ENCODE measurements at regions not wholly inside any gene's neighbourhood (a gene's known extent, or its start where the extent isn't known, plus 50 kb on each side); places are given as distances from the start of the nearest gene placed in this dataset.

DNA sequence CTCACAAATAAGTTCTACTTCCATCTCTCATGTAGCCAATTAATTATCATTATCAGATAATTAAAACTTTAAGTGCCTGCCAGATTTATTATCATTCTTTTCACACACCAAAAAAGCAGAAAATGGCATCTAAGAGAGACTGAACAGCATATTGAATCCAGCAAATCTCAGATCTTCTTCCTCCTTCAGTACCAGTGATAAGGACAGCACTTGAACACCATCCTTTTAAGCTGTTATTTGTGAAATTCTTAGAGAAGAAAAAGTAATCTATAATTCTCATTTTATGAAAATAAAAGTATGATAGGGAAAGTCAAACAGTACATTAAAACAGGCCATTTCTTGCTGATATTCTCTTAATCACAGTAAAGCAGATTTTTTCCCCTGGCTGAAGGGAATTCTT is 104.5 kb downstream of the ELAPOR2 start:
- dilution Hi-C loops (cut with MboI; ENCODE audit: extremely low pct_ligation_motif_present, low sequenced_read_pairs), result no loop called here
- no TSS peak for BruUV-seq (replicated peaks)

DNA sequence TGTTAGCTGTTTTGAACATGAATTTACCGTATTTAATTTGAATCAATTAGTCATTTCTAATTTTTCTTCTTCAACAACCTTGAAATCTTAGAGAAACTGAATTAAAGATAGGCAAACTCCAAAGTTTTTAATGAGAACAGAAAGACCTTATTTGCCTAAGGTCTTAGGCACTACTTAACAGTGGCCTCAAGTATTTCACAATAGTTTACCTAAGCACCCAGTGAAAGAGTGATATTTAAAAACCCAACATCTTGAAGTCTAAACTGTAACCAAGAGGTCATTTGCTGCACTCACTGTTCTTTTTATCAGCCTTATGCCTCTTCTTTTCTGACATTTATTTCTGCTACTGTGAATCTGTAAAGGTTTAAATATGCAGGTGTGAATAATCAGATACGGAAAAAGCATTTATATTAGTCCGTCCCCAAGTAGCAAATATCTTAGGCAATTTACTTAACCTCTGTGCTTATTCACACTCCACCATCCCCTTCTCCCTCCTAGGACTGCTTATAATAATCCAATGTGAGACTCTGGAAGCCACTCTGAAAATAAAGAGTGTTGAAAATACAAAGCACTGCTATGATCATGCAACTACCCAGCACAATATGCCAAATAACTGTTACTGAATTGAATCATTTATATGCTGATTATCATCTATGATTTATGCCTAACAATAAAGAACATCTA is 105.7 kb downstream of the ELAPOR2 start:
- no peak overlapping the region for H3K9ac ChIP-seq (replicated peaks; ENCODE audit: extremely low read depth, insufficient read depth, low read length)
- no peaks in the 10 kb centered on the region for H3K9me3 ChIP-seq (replicated peaks; ENCODE audit: control insufficient read depth, insufficient read depth, low read length)
- no peak overlapping the region for H3K27ac ChIP-seq (ENCODE audit: insufficient read depth, low read depth, low read length)
- intact Hi-C loops (cut with micrococcal nuclease) (no loop called here), dilution Hi-C loops (cut with MboI; ENCODE audit: extremely low pct_ligation_motif_present, low sequenced_read_pairs) (no loop called here)
- no peak for DNase-seq (ENCODE audit: low read depth, low spot score)
- H3K9me1 ChIP-seq (replicated peaks; ENCODE audit: control insufficient read depth, extremely low read depth, insufficient read depth, low read length), result no peaks in the 10 kb centered on the region
- no peak for FAIRE-seq
- no peak overlapping the region for H3K4me2 ChIP-seq (ENCODE audit: insufficient read depth, low read length)
- CTCF ChIA-PET, result no interaction called here
- POLR2A ChIA-PET, result no interaction called here
- H3K4me1 ChIP-seq (ENCODE audit: control insufficient read depth, extremely low read depth, insufficient read depth, low read length), result peaks cover 5% of the 10 kb centered on the region
- H3K79me2 ChIP-seq (ENCODE audit: control insufficient read depth, insufficient read depth, low read length), result no peaks in the 10 kb centered on the region
- no peaks in the 10 kb centered on the region for H3K36me3 ChIP-seq (ENCODE audit: control insufficient read depth in 2 of 2, extremely low read depth in 1 of 2, insufficient read depth in 2 of 2, low read length in 2 of 2)
- BruUV-seq (replicated peaks), result no TSS peak
- no peaks in the 10 kb centered on the region for H3K27me3 ChIP-seq (ENCODE audit: control insufficient read depth in 2 of 2, insufficient read depth in 2 of 2, low read length in 2 of 2)
- TF ChIP-seq JUN (IDR thresholded peaks at IDR 0.05; ENCODE audit: borderline replicate concordance, insufficient read depth, insufficient read length, low read depth), result no peak
- TF ChIP-seq EZH2 (IDR thresholded peaks at IDR 0.05; ENCODE audit: borderline replicate concordance, low read depth, low read length, severe bottlenecking), result no peak
- TF ChIP-seq, protein P1, sequence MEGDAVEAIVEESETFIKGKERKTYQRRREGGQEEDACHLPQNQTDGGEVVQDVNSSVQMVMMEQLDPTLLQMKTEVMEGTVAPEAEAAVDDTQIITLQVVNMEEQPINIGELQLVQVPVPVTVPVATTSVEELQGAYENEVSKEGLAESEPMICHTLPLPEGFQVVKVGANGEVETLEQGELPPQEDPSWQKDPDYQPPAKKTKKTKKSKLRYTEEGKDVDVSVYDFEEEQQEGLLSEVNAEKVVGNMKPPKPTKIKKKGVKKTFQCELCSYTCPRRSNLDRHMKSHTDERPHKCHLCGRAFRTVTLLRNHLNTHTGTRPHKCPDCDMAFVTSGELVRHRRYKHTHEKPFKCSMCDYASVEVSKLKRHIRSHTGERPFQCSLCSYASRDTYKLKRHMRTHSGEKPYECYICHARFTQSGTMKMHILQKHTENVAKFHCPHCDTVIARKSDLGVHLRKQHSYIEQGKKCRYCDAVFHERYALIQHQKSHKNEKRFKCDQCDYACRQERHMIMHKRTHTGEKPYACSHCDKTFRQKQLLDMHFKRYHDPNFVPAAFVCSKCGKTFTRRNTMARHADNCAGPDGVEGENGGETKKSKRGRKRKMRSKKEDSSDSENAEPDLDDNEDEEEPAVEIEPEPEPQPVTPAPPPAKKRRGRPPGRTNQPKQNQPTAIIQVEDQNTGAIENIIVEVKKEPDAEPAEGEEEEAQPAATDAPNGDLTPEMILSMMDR (IDR thresholded peaks at IDR 0.05; ENCODE audit: extremely low read depth in 1 of 2, insufficient read depth in 1 of 2, low read depth in 1 of 2, low read length in 2 of 2), result no peak
- TF ChIP-seq POLR2A (IDR thresholded peaks at IDR 0.05; ENCODE audit: low read depth, low read length), result no peak
- no peak overlapping the region for H2AFZ ChIP-seq (ENCODE audit: low read depth, low read length)
- H4K20me1 ChIP-seq (replicated peaks; ENCODE audit: control insufficient read depth, extremely low read depth, insufficient read depth, low read length), result no peaks in the 10 kb centered on the region
- no peak overlapping the region for H3K4me3 ChIP-seq (replicated peaks in 1 of 3; ENCODE audit: insufficient read depth in 1 of 3, low read depth in 1 of 3, low read length in 3 of 3)

More for the DNA sequence above, 104.5 kb downstream of the ELAPOR2 start:
- H2AFZ ChIP-seq (ENCODE audit: low read depth, low read length), result no peak overlapping the region
- H3K9me1 ChIP-seq (replicated peaks; ENCODE audit: control insufficient read depth, extremely low read depth, insufficient read depth, low read length), result no peaks in the 10 kb centered on the region
- no peaks in the 10 kb centered on the region for H4K20me1 ChIP-seq (replicated peaks; ENCODE audit: control insufficient read depth, extremely low read depth, insufficient read depth, low read length)
- no peak overlapping the region for H3K4me3 ChIP-seq (replicated peaks in 1 of 3; ENCODE audit: insufficient read depth in 1 of 3, low read depth in 1 of 3, low read length in 3 of 3)
- CTCF ChIA-PET, result interaction anchor here (1.9 kb wide), 1 partner anchor 8 kb away, joined by 6 read pairs; no protein-coding TSS in a partner anchor
- intact Hi-C loops (cut with micrococcal nuclease), result no loop called here
- H3K27ac ChIP-seq (ENCODE audit: insufficient read depth, low read depth, low read length), result no peak overlapping the region
- no peaks in the 10 kb centered on the region for H3K79me2 ChIP-seq (ENCODE audit: control insufficient read depth, insufficient read depth, low read length)
- FAIRE-seq (no peak), DNase-seq (ENCODE audit: low read depth, low spot score) (no peak)
- peaks cover 5% of the 10 kb centered on the region for H3K4me1 ChIP-seq (ENCODE audit: control insufficient read depth, extremely low read depth, insufficient read depth, low read length)
- no peak overlapping the region for H3K4me2 ChIP-seq (ENCODE audit: insufficient read depth, low read length)
- POLR2A ChIA-PET, result no interaction called here
- no peaks in the 10 kb centered on the region for H3K9me3 ChIP-seq (replicated peaks; ENCODE audit: control insufficient read depth, insufficient read depth, low read length)
- H3K27me3 ChIP-seq (ENCODE audit: control insufficient read depth in 2 of 2, insufficient read depth in 2 of 2, low read length in 2 of 2), result no peaks in the 10 kb centered on the region
- no peak for TF ChIP-seq POLR2AphosphoS5 (IDR thresholded peaks at IDR 0.05; ENCODE audit: insufficient read depth, low read depth, low read length)
- TF ChIP-seq MAX (IDR thresholded peaks at IDR 0.05; ENCODE audit: insufficient read depth, insufficient read length), result no peak
- H3K36me3 ChIP-seq (ENCODE audit: control insufficient read depth in 2 of 2, extremely low read depth in 1 of 2, insufficient read depth in 2 of 2, low read length in 2 of 2), result no peaks in the 10 kb centered on the region
- no peak overlapping the region for H3K9ac ChIP-seq (replicated peaks; ENCODE audit: extremely low read depth, insufficient read depth, low read length)

All from endothelial cell of umbilical vein (primary cell).